GM12891 (cell line): ENCODE measurements at regions not wholly inside any gene's neighbourhood (a gene's known extent, or its start where the extent isn't known, plus 50 kb on each side); places are given as distances from the start of the nearest gene placed in this dataset.

Experiments
- POLR2A ChIP-seq: IDR thresholded peaks from 2 replicates; pipeline ENCODE4 v1.6.1; 2011; ENCODE audit warnings: low read depth, low read length, control low read depth
- POLR2AphosphoS5 ChIP-seq: IDR thresholded peaks from 2 replicates; pipeline ENCODE4 v1.6.1; 2011; ENCODE audit warnings: low read depth, low read length, control low read depth

- no peak for TF ChIP-seq POLR2A
- TF ChIP-seq POLR2AphosphoS5, result no peak
These were observed 1502.1 kb upstream of the ADGRL3 start for GRCh38 chr4:59698041-59698440.
